Lower lobe of right lung (tissue), 2 donors: ENCODE measurements at regions not wholly inside any gene's neighbourhood (a gene's known extent, or its start where the extent isn't known, plus 50 kb on each side); places are given as distances from the start of the nearest gene placed in this dataset.

ENCODE experiments used
- ATAC-seq, 2 donors: fragments of 200-7000 bp; cut with Tn5 transposase; one replicate each; pipeline ENCODE4 v1.9.1; 2020 to 2022; ENCODE audit warnings: mild to moderate bottlenecking in 2 of 2, moderate library complexity in 2 of 2
- DNase-seq: peaks from one replicate; pipeline ENCODE4 v3.0.0-alpha.2; 2020
- H3K27ac ChIP-seq: fragments of 200-600 bp; one replicate; pipeline ENCODE4 v1.8.0; 2022
- H3K27me3 ChIP-seq: fragments of 200-600 bp; one replicate; pipeline ENCODE4 v1.8.0; 2022; ENCODE audit warnings: low read depth
- H3K36me3 ChIP-seq: fragments of 200-600 bp; one replicate; pipeline ENCODE4 v1.8.0; 2022; ENCODE audit warnings: mild to moderate bottlenecking
- H3K4me1 ChIP-seq: fragments of 200-600 bp; one replicate; pipeline ENCODE4 v1.8.0; 2022
- H3K4me3 ChIP-seq: fragments of 200-600 bp; one replicate; pipeline ENCODE4 v1.8.0; 2022; ENCODE audit warnings: mild to moderate bottlenecking
- H3K9me3 ChIP-seq: fragments of 200-600 bp; one replicate; pipeline ENCODE4 v1.8.0; 2022
- CTCF ChIP-seq: fragments of 200-600 bp; IDR thresholded peaks from one replicate; pipeline ENCODE4 v1.8.0; 2022; ENCODE audit warnings: antibody characterized with exemption, mild to moderate bottlenecking
- intact Hi-C: fragments of 100-400 bp; cut with DNase I; formaldehyde crosslinking; loops from one replicate; pipeline ENCODE4 v1.11.0; 2022
- donor health status: DM: no; HTN: yes; CAD: no; lungs with severe emphysema.

DNA sequence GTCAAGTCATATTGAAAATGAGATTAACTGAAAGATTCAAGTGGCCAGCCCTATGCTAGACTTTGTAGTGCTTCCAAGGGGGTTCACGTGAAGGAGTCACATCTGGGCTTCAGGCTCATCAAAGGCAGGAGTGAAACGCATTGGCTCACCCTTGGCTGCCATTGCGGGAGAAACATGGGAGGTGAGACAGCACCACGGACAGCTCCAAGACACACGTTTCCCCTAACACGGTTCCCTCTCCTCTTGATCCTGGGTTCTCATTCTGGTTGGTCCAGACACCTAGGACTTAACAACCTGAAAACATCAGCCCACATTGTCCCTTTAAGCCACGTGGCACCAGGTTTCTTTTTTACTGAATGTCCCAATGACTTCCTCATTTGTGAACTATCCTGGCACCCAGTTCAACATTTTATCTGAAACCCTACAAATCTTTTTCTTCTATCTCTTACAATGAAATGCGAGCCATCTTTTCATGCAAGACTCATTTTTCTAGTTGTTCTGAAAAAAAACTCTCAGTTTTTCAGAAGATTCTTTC lies 279.0 kb upstream of the VCX3A start:
- DNase-seq (no peak), ATAC-seq (no peak)
- Histone ChIP-seq H3K4me3 (no peak overlapping the region), H3K4me1 (no peaks in the 10 kb centered on the region), H3K9me3 (no peaks in the 10 kb centered on the region), H3K27me3 (no peaks in the 10 kb centered on the region), H3K36me3 (no peaks in the 10 kb centered on the region), H3K27ac (no peak overlapping the region)
- no peak for TF ChIP-seq CTCF
- intact Hi-C loops = no loop called here

- Histone ChIP-seq H3K4me3 (no peak overlapping the region), H3K27ac (no peak overlapping the region), H3K27me3 (no peaks in the 10 kb centered on the region), H3K36me3 (no peaks in the 10 kb centered on the region), H3K9me3 (no peaks in the 10 kb centered on the region), H3K4me1 (no peaks in the 10 kb centered on the region)
- intact Hi-C loops = no loop called here
- DNase-seq (no peak), ATAC-seq (no peak)
- no peak for TF ChIP-seq CTCF
Observed at GRCh38 chrX:6812087-6812486, 277.2 kb upstream of the VCX3A start.

GRCh38 chrX:6810776-6811175 lies 275.9 kb upstream of the VCX3A start:
- ATAC-seq (no peak), DNase-seq (no peak)
- no peaks in the 10 kb centered on the region for H3K36me3 ChIP-seq
- TF ChIP-seq CTCF = no peak
- H3K27ac ChIP-seq = no peak overlapping the region
- no peaks in the 10 kb centered on the region for H3K4me1 ChIP-seq
- H3K27me3 ChIP-seq = no peaks in the 10 kb centered on the region
- no peaks in the 10 kb centered on the region for H3K9me3 ChIP-seq
- H3K4me3 ChIP-seq = no peak overlapping the region
- intact Hi-C loops = no loop called here

GRCh38 chrX:6803607-6804006 lies 268.7 kb upstream of the VCX3A start:
- no peak overlapping the region for H3K4me3 ChIP-seq
- no peak overlapping the region for H3K27ac ChIP-seq
- TF ChIP-seq CTCF = no peak
- no peaks in the 10 kb centered on the region for H3K36me3 ChIP-seq
- no peaks in the 10 kb centered on the region for H3K4me1 ChIP-seq
- intact Hi-C loops = no loop called here
- no peaks in the 10 kb centered on the region for H3K27me3 ChIP-seq
- DNase-seq = no peak
- ATAC-seq = no peak
- H3K9me3 ChIP-seq = no peaks in the 10 kb centered on the region

GRCh38 chrX:6793000-6793399 lies 258.1 kb upstream of the VCX3A start:
- intact Hi-C loops = no loop called here
- Histone ChIP-seq H3K36me3 (no peaks in the 10 kb centered on the region), H3K27me3 (no peaks in the 10 kb centered on the region), H3K4me1 (no peaks in the 10 kb centered on the region), H3K9me3 (no peaks in the 10 kb centered on the region), H3K4me3 (no peak overlapping the region), H3K27ac (no peak overlapping the region)
- DNase-seq = no peak
- TF ChIP-seq CTCF = no peak
- ATAC-seq = no peak

- H3K9me3 ChIP-seq = no peaks in the 10 kb centered on the region
- DNase-seq (no peak), ATAC-seq (no peak)
- no peak for TF ChIP-seq CTCF
- H3K4me1 ChIP-seq = no peaks in the 10 kb centered on the region
- no peak overlapping the region for H3K4me3 ChIP-seq
- intact Hi-C loops = no loop called here
- H3K27me3 ChIP-seq = no peaks in the 10 kb centered on the region
- H3K27ac ChIP-seq = no peak overlapping the region
- H3K36me3 ChIP-seq = no peaks in the 10 kb centered on the region
Observed at GRCh38 chrX:6783912-6784311, 249.0 kb upstream of the VCX3A start.
